OCI-LY7 (cell line): ENCODE measurements at regions not wholly inside any gene's neighbourhood (a gene's known extent, or its start where the extent isn't known, plus 50 kb on each side); places are given as distances from the start of the nearest gene placed in this dataset.

Experiments
- BruUV-seq: library from RNA; stranded (reverse); fragments of 400-500 nt; replicated peaks from 2 replicates; lab custom pipeline; 2021; lab: Mats Ljungman, UMichigan
- CTCF ChIA-PET: fragments of 300-600 bp; sonication (Branson Sonifier 250); formaldehyde crosslinking; loops from one replicate; lab custom pipeline; 2022; ENCODE audit warnings: antibody characterized with exemption; ENCODE audit not compliant: unreplicated experiment; lab: Charles Lee
- POLR2A ChIA-PET: fragments of 300-600 bp; sonication (Branson Sonifier 250); formaldehyde crosslinking; loops from one replicate; lab custom pipeline; 2022; ENCODE audit warnings: antibody characterized with exemption; lab: Charles Lee
- DNase-seq: peaks from one replicate; pipeline ENCODE4 v3.0.0-alpha.2; 2015; ENCODE audit warnings: low spot score
- H2AFZ ChIP-seq: fragments of 200-600 bp; sonication (generic), shearing (Covaris generic); 2 replicates; pipeline ENCODE4 v1.6.1; 2014; ENCODE audit warnings: mild to moderate bottlenecking, antibody characterized with exemption, low read length, moderate library complexity
- H3K27ac ChIP-seq: fragments of 200-600 bp; sonication (generic); 2 replicates; pipeline ENCODE4 v1.5.1; 2014; ENCODE audit warnings: mixed run types, low read depth, mild to moderate bottlenecking, moderate library complexity, low read length, inconsistent platforms; ENCODE audit not compliant: poor library complexity, severe bottlenecking
- H3K36me3 ChIP-seq: fragments of 200-600 bp; sonication (generic); 2 replicates; pipeline ENCODE4 v1.6.1; 2014; ENCODE audit warnings: mild to moderate bottlenecking, antibody characterized with exemption, low read length, moderate library complexity, mixed read lengths; ENCODE audit not compliant: insufficient read depth
- H3K4me1 ChIP-seq: fragments of 200-600 bp; sonication (generic); 2 replicates; pipeline ENCODE4 v1.5.1; 2014; ENCODE audit warnings: mild to moderate bottlenecking, low read length; ENCODE audit not compliant: insufficient read depth, poor library complexity, severe bottlenecking
- H3K4me2 ChIP-seq: fragments of 200-600 bp; sonication (generic); 2 replicates; pipeline ENCODE4 v1.6.1; 2014; ENCODE audit warnings: mild to moderate bottlenecking, low read length
- H3K4me3 ChIP-seq: fragments of 200-600 bp; sonication (generic); 2 replicates; pipeline ENCODE4 v1.5.1; 2014; ENCODE audit warnings: mild to moderate bottlenecking, low read depth, low read length; ENCODE audit not compliant: poor library complexity, severe bottlenecking
- H3K79me2 ChIP-seq: fragments of 200-600 bp; sonication (generic); 2 replicates; pipeline ENCODE4 v1.6.1; 2016; ENCODE audit warnings: low read depth, mild to moderate bottlenecking, low read length, moderate library complexity, mixed read lengths; ENCODE audit not compliant: insufficient read depth
- H3K9me2 ChIP-seq: fragments of 200-600 bp; sonication (generic); 2 replicates; pipeline ENCODE4 v1.6.1; 2016; ENCODE audit warnings: mild to moderate bottlenecking, low read length, mixed read lengths; ENCODE audit not compliant: insufficient read depth
- H3K9me3 ChIP-seq: fragments of 200-600 bp; sonication (generic); 2 replicates; pipeline ENCODE4 v1.6.1; 2014; ENCODE audit warnings: mild to moderate bottlenecking, mixed run types, low read length, mixed read lengths
- H4K20me1 ChIP-seq: fragments of 200-600 bp; sonication (generic); 2 replicates; pipeline ENCODE4 v1.6.1; 2014; ENCODE audit warnings: mild to moderate bottlenecking, antibody characterized with exemption, low read length, moderate library complexity, mixed read lengths; ENCODE audit not compliant: insufficient read depth
- EZH2phosphoT487 ChIP-seq: fragments of 200-600 bp; sonication (generic); IDR thresholded peaks from 2 replicates; pipeline ENCODE4 v1.6.1; 2018; ENCODE audit warnings: low read depth, borderline replicate concordance, mild to moderate bottlenecking, mixed run types, antibody characterized with exemption, low read length, moderate library complexity, mixed read lengths
- intact Hi-C: fragments of 100-400 bp; cut with micrococcal nuclease; formaldehyde crosslinking; loops from one replicate; pipeline ENCODE4 v1.10.0; 2022; ENCODE audit not compliant: unreplicated experiment
- TF ChIP-seq, protein P1 (sequence below): fragments of 200-600 bp; sonication (generic); conservative IDR thresholded peaks from 2 replicates; pipeline ENCODE4 v1.5.1; 2014; ENCODE audit warnings: mild to moderate bottlenecking, antibody characterized with exemption, low read length, moderate library complexity, mixed read lengths

GRCh38 chr13:90806892-90807291 is 540.6 kb upstream of the MIR17HG start:
- H4K20me1 ChIP-seq = no peaks in the 10 kb centered on the region
- no peak overlapping the region for H3K4me3 ChIP-seq
- ChIA-PET CTCF (no interaction called here), POLR2A (interaction anchor here (1.7 kb wide), 1 partner anchor 10 kb away, joined by 3 read pairs; no protein-coding TSS in a partner anchor)
- no peaks in the 10 kb centered on the region for H3K9me2 ChIP-seq
- TF ChIP-seq EZH2phosphoT487 = no peak
- TF ChIP-seq, protein P1, sequence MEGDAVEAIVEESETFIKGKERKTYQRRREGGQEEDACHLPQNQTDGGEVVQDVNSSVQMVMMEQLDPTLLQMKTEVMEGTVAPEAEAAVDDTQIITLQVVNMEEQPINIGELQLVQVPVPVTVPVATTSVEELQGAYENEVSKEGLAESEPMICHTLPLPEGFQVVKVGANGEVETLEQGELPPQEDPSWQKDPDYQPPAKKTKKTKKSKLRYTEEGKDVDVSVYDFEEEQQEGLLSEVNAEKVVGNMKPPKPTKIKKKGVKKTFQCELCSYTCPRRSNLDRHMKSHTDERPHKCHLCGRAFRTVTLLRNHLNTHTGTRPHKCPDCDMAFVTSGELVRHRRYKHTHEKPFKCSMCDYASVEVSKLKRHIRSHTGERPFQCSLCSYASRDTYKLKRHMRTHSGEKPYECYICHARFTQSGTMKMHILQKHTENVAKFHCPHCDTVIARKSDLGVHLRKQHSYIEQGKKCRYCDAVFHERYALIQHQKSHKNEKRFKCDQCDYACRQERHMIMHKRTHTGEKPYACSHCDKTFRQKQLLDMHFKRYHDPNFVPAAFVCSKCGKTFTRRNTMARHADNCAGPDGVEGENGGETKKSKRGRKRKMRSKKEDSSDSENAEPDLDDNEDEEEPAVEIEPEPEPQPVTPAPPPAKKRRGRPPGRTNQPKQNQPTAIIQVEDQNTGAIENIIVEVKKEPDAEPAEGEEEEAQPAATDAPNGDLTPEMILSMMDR = no peak
- no peaks in the 10 kb centered on the region for H3K4me1 ChIP-seq
- H3K36me3 ChIP-seq = no peaks in the 10 kb centered on the region
- intact Hi-C loops = no loop called here
- no peak overlapping the region for H2AFZ ChIP-seq
- no TSS peak for BruUV-seq
- H3K9me3 ChIP-seq = no peaks in the 10 kb centered on the region; the same call in 1 of the 2 replicates
- H3K27ac ChIP-seq = no peak overlapping the region
- no peak overlapping the region for H3K4me2 ChIP-seq
- no peaks in the 10 kb centered on the region for H3K79me2 ChIP-seq
- no peak for DNase-seq

- Histone ChIP-seq H3K27ac (no peak overlapping the region), H3K4me3 (no peak overlapping the region), H2AFZ (no peak overlapping the region), H3K36me3 (no peaks in the 10 kb centered on the region), H3K9me3 (no peaks in the 10 kb centered on the region; the same call in 1 of the 2 replicates), H3K79me2 (no peaks in the 10 kb centered on the region), H3K4me1 (no peaks in the 10 kb centered on the region), H3K4me2 (no peak overlapping the region), H3K9me2 (no peaks in the 10 kb centered on the region), H4K20me1 (no peaks in the 10 kb centered on the region)
- BruUV-seq = no TSS peak
- POLR2A ChIA-PET = no interaction called here
- CTCF ChIA-PET = no interaction called here
- TF ChIP-seq, protein P1 = no peak
- no peak for TF ChIP-seq EZH2phosphoT487
- intact Hi-C loops = no loop called here
- no peak for DNase-seq
These were observed 538.6 kb upstream of the MIR17HG start for GRCh38 chr13:90808838-90809237.

- H3K36me3 ChIP-seq = no peaks in the 10 kb centered on the region
These were observed 523.5 kb upstream of the MIR17HG start for GRCh38 chr13:90824032-90824431.

More at GRCh38 chr13:90824032-90824431, 523.5 kb upstream of the MIR17HG start:
- H4K20me1 ChIP-seq = no peaks in the 10 kb centered on the region
- BruUV-seq = no TSS peak
- TF ChIP-seq EZH2phosphoT487 = no peak
- TF ChIP-seq, protein P1 = no peak
- ChIA-PET CTCF (no interaction called here), POLR2A (interaction anchor here (0.9 kb wide), 1 partner anchor 19 kb away, joined by 3 read pairs; no protein-coding TSS in a partner anchor)
- no peak overlapping the region for H3K4me2 ChIP-seq
- H3K27ac ChIP-seq = no peak overlapping the region
- H3K4me3 ChIP-seq = no peak overlapping the region
- no peaks in the 10 kb centered on the region for H3K9me3 ChIP-seq
- intact Hi-C loops = no loop called here
- H3K4me1 ChIP-seq = no peaks in the 10 kb centered on the region
- H3K9me2 ChIP-seq = no peaks in the 10 kb centered on the region
- no peak for DNase-seq
- H3K79me2 ChIP-seq = no peaks in the 10 kb centered on the region
- no peak overlapping the region for H2AFZ ChIP-seq
